Right lobe of liver (tissue), 6 donors: ENCODE measurements at regions not wholly inside any gene's neighbourhood (a gene's known extent, or its start where the extent isn't known, plus 50 kb on each side); places are given as distances from the start of the nearest gene placed in this dataset.

Experiments
- ATAC-seq, 4 donors: fragments of 200-7000 bp; cut with Tn5 transposase; one replicate each; pipeline ENCODE4 v1.9.1; 2020; ENCODE audit warnings: mild to moderate bottlenecking in 4 of 4, moderate library complexity in 4 of 4
- DNase-seq, 3 donors: peaks; one replicate each; pipeline ENCODE4 v3.0.0-alpha.2; 2020
- H3K27ac ChIP-seq, 3 donors: fragments of 200-600 bp; one replicate each; pipeline ENCODE4 v1.8.0; 2022
- H3K27me3 ChIP-seq, 2 donors: fragments of 200-600 bp; one replicate each; pipeline ENCODE4 v1.8.0; 2022
- H3K36me3 ChIP-seq, 4 donors: fragments of 200-600 bp; sonication (generic) in 1 of 4; one replicate each; pipeline versions ENCODE4 v1.5.1 to v1.8.0; 2017 to 2022; ENCODE audit warnings: control low read depth in 1 of 4
- H3K4me1 ChIP-seq, 4 donors: fragments of 200-600 bp; sonication (generic) in 1 of 4; one replicate each; pipeline versions ENCODE4 v1.5.1 to v1.8.0; 2017 to 2022; ENCODE audit warnings: control low read depth in 1 of 4
- H3K4me3 ChIP-seq, 3 donors: fragments of 200-600 bp; one replicate each; pipeline ENCODE4 v1.8.0; 2022
- H3K9me3 ChIP-seq, 4 donors: fragments of 200-600 bp; sonication (generic) in 1 of 4; one replicate each; pipeline versions ENCODE4 v1.5.1 to v1.8.0; 2017 to 2022; ENCODE audit warnings: control low read depth in 1 of 4
- POLR2A ChIP-seq: fragments of 450-650 bp; IDR thresholded peaks from one replicate; pipeline ENCODE4 v1.6.1; 2017; ENCODE audit warnings: antibody characterized with exemption, mild to moderate bottlenecking
- WGBS: methylation state at CpG from one replicate; pipeline ENCODE4 v1.1.6; 2018; ENCODE audit warnings: low coverage, low lambda C conversion rate; ENCODE audit not compliant: insufficient coverage; ENCODE audit errors: missing lambda C conversion rate; 5-methylcytosine and 5-hydroxymethylcytosine counted together
- intact Hi-C, 2 donors: fragments of 100-400 bp; cut with DNase I; formaldehyde crosslinking; loops; one replicate each; pipeline versions ENCODE4 v1.11.2 to v1.14.1; 2022
- TF ChIP-seq, protein P1 (sequence below), 4 donors: fragments of 200-600 bp in 3 of 4; fragments of 450-650 bp in 1 of 4; IDR thresholded peaks; one replicate each; pipeline versions ENCODE4 v1.5.1 to v1.8.0; 2016 to 2022; ENCODE audit warnings: antibody characterized with exemption in 4 of 4, mild to moderate bottlenecking in 2 of 4
- donor health status: DM: no; HTN: yes; CAD: no.
- donor health status: DM: no; HTN: no; CAD: no.
- donor health status: DM: no; HTN: no; CAD: no.
- donor health status: DM: no; HTN: yes; CAD: no.
- donor health status: DM: no; HTN: yes; CAD: no.

DNA sequence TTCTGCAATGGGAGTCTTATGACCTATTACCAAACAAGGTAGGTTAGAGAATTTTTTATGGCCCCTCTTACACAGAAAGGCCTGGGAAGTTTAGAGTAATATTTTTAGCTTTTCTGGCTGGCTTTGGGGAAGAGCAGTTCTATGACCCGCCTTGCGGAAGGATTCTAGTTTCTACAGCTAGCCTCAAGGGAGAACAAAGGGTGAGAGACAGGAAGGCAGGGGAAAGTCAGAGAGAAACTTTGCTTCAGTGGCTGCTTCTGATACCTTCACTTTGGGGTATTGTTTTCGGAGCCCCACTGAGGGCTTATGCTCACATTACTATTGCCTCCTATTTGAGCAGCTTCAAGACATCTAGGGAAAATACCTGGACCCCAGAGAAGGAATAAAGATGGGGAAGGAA, 80.7 kb upstream of the NUDT4 start:
- H3K27me3 ChIP-seq = no peaks in the 10 kb centered on the region
- ATAC-seq = no peak
- H3K27ac ChIP-seq = no peak overlapping the region
- H3K4me1 ChIP-seq = no peaks in the 10 kb centered on the region
- H3K36me3 ChIP-seq = no peaks in the 10 kb centered on the region
- no peak overlapping the region for H3K4me3 ChIP-seq
- TF ChIP-seq, protein P1, sequence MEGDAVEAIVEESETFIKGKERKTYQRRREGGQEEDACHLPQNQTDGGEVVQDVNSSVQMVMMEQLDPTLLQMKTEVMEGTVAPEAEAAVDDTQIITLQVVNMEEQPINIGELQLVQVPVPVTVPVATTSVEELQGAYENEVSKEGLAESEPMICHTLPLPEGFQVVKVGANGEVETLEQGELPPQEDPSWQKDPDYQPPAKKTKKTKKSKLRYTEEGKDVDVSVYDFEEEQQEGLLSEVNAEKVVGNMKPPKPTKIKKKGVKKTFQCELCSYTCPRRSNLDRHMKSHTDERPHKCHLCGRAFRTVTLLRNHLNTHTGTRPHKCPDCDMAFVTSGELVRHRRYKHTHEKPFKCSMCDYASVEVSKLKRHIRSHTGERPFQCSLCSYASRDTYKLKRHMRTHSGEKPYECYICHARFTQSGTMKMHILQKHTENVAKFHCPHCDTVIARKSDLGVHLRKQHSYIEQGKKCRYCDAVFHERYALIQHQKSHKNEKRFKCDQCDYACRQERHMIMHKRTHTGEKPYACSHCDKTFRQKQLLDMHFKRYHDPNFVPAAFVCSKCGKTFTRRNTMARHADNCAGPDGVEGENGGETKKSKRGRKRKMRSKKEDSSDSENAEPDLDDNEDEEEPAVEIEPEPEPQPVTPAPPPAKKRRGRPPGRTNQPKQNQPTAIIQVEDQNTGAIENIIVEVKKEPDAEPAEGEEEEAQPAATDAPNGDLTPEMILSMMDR (IDR thresholded peaks at IDR 0.05) = no peak
- no peak for TF ChIP-seq POLR2A
- intact Hi-C loops = no loop called here
- 82% methylated on average over 2 of the region's 3 CpGs for WGBS
- no peak for DNase-seq
- H3K9me3 ChIP-seq = no peaks in the 10 kb centered on the region

DNA sequence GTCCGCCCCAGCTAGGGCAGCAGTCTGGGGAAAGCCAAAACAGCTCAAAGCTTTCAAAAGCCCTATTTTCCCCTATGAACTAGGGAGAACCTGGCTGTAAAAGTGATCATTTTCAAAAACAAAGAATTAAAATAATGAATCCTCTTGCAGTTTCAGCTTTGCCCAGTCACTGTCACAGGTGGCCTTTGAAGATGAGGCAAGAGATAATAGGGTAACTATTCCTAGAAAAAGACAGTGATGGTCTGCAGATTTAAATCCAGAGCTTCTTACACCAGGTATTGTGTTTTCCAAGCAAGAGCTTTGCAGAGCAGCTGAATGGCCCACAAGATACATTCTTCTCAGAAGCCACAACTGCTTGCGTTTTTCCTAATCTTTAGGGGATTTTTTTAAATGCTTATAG, 80.2 kb upstream of the NUDT4 start:
- H3K36me3 ChIP-seq = no peaks in the 10 kb centered on the region
- ATAC-seq = no peak
- no peak overlapping the region for H3K27ac ChIP-seq
- H3K4me3 ChIP-seq = no peak overlapping the region
- TF ChIP-seq, protein P1 (IDR thresholded peaks at IDR 0.05) = no peak
- no peak for TF ChIP-seq POLR2A
- intact Hi-C loops = no loop called here
- H3K9me3 ChIP-seq = no peaks in the 10 kb centered on the region
- H3K27me3 ChIP-seq = no peaks in the 10 kb centered on the region
- H3K4me1 ChIP-seq = no peaks in the 10 kb centered on the region
- DNase-seq = no peak
- 95% methylated on average over 2 of the region's 2 CpGs for WGBS

DNA sequence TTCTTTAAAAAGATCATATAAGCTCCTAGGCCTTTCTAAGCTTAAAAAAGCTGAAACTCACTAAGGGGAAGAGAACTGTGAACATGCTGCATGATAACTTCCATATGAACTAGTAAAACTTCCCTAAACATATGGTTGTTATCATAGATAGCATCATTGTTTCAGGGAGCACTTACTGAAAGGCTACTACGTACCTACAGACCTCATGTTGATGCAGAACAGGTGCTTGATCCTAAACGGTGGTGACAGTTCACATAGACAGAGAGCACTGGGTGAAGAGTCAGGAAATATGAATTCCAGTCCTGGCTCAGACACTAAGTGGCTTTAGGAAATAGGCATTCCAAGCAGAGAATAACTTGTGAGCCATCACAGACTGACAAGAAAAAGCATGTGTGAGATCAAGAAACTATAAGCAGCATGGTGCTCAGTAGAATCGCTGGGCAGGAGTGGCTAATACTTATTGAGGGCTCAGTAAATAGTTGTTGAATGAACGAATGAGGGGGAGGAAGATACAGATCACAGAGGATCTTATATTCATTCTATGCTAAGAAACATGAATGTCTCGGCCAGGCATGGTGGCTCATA, 78.4 kb upstream of the NUDT4 start:
- intact Hi-C loops = no loop called here
- no peak for DNase-seq
- 72% methylated on average over 4 of the region's 5 CpGs for WGBS

DNA sequence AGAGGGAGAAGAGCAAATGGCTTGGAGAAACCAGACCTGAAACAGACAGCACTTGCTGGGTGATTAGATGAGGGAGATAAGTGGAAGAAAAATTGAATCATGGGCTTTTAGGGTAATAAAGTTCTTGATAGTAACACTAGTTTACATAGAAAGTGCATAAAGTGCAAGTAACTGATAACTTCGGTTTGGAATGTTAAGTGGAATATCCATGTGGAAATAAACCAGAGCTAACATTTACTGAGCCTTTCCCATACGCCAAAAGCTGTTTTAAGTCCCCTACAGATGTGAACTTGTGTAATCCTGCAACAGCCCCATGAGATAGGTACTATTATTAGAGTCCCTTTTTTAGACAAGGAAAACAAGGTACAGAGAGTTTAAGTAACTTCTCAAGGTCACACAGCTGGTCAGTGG, 77.1 kb upstream of the NUDT4 start:
- no peak for TF ChIP-seq POLR2A
- TF ChIP-seq, protein P1 (IDR thresholded peaks at IDR 0.05) = no peak
- no peaks in the 10 kb centered on the region for H3K27me3 ChIP-seq
- no peak overlapping the region for H3K4me3 ChIP-seq
- WGBS = 46% methylated on average over 2 of the region's 2 CpGs
- ATAC-seq (no peak), DNase-seq (no peak)
- H3K4me1 ChIP-seq = no peaks in the 10 kb centered on the region
- no peaks in the 10 kb centered on the region for H3K9me3 ChIP-seq
- H3K36me3 ChIP-seq = no peaks in the 10 kb centered on the region
- intact Hi-C loops = no loop called here
- no peak overlapping the region for H3K27ac ChIP-seq

More for the DNA sequence above, 78.4 kb upstream of the NUDT4 start:
- no peak overlapping the region for H3K4me3 ChIP-seq
- no peaks in the 10 kb centered on the region for H3K9me3 ChIP-seq
- no peak for TF ChIP-seq POLR2A
- TF ChIP-seq, protein P1 (IDR thresholded peaks at IDR 0.05) = no peak
- H3K27ac ChIP-seq = no peak overlapping the region
- H3K4me1 ChIP-seq = no peaks in the 10 kb centered on the region
- ATAC-seq = no peak
- no peaks in the 10 kb centered on the region for H3K36me3 ChIP-seq
- no peaks in the 10 kb centered on the region for H3K27me3 ChIP-seq
